IMR-90 (cell line): ENCODE measurements at regions not wholly inside any gene's neighbourhood (a gene's known extent, or its start where the extent isn't known, plus 50 kb on each side); places are given as distances from the start of the nearest gene placed in this dataset.

Experiments used
- ATAC-seq: fragments of 200-7000 bp; cut with Tn5 transposase; 2 replicates; pipeline ENCODE4 v1.9.1; 2020; ENCODE audit warnings: low read depth, mild to moderate bottlenecking, moderate library complexity
- BruUV-seq: library from RNA; stranded (reverse); fragments of 400-500 nt; replicated peaks from 2 replicates; lab custom pipeline; 2021; lab: Mats Ljungman, UMichigan
- CTCF ChIA-PET: fragments of 300-600 bp; formaldehyde crosslinking; extraction: SDS; loops from one replicate; lab custom pipeline; 2021; ENCODE audit warnings: antibody characterized with exemption; lab: Yijun Ruan, JAX
- POLR2A ChIA-PET: fragments of 300-600 bp; sonication (Branson Sonifier 250); formaldehyde crosslinking; loops from one replicate; lab custom pipeline; 2022; ENCODE audit warnings: antibody characterized with exemption; ENCODE audit not compliant: unreplicated experiment; lab: Charles Lee
- DNase-seq: peaks from one replicate; pipeline ENCODE4 v3.0.0; 2013
- H2AFZ ChIP-seq: replicated peaks from 2 replicates; pipeline ENCODE3; 2013; ENCODE audit warnings: low read length, mild to moderate bottlenecking; ENCODE audit not compliant: poor library complexity
- H2AK5ac ChIP-seq: 2 replicates; pipeline ENCODE4 v1.6.1; 2013; ENCODE audit warnings: low read depth, low read length, inconsistent platforms
- H2AK9ac ChIP-seq: replicated peaks from 2 replicates; pipeline ENCODE3; 2013; ENCODE audit warnings: mild to moderate bottlenecking, low read depth, low read length, moderate library complexity; ENCODE audit not compliant: poor library complexity
- H2BK120ac ChIP-seq: 2 replicates; pipeline ENCODE4 v1.6.1; 2013; ENCODE audit warnings: low read depth, low read length, inconsistent platforms
- H2BK15ac ChIP-seq: 3 replicates; pipeline ENCODE4 v1.6.1; 2013; ENCODE audit warnings: low read depth, low read length, inconsistent platforms
- H2BK20ac ChIP-seq: 2 replicates; pipeline ENCODE4 v1.6.1; 2013; ENCODE audit warnings: low read depth, mild to moderate bottlenecking, inconsistent platforms, low read length, moderate library complexity
- H2BK5ac ChIP-seq: 2 replicates; pipeline ENCODE4 v1.6.1; 2013; ENCODE audit warnings: mild to moderate bottlenecking, low read depth, low read length, inconsistent platforms; ENCODE audit not compliant: poor library complexity, severe bottlenecking
- H3K14ac ChIP-seq: replicated peaks from 2 replicates; pipeline ENCODE4 v1.6.1; 2013; ENCODE audit warnings: low read depth, low read length, inconsistent platforms
- H3K18ac ChIP-seq: 2 replicates; pipeline ENCODE4 v1.6.1; 2013; ENCODE audit warnings: low read depth, low read length, control low read depth
- H3K23ac ChIP-seq: 2 replicates; pipeline ENCODE4 v1.6.1; 2013; ENCODE audit warnings: low read depth, low read length, inconsistent platforms
- H3K27ac ChIP-seq: 2 replicates; pipeline ENCODE4 v1.5.1; 2013; ENCODE audit warnings: mild to moderate bottlenecking, control low read depth, low read length; ENCODE audit not compliant: insufficient read depth
- H3K27me3 ChIP-seq: 2 replicates; pipeline ENCODE4 v1.6.1; 2013; ENCODE audit warnings: low read length; ENCODE audit not compliant: control insufficient read depth, insufficient read depth
- H3K36me3 ChIP-seq: 2 replicates; pipeline ENCODE4 v1.6.1; 2013; ENCODE audit warnings: low read length, mixed read lengths; ENCODE audit not compliant: control insufficient read depth, insufficient read depth
- H3K4ac ChIP-seq: 2 replicates; pipeline ENCODE4 v1.6.1; 2013; ENCODE audit warnings: low read depth, low read length, inconsistent platforms
- H3K4me1 ChIP-seq: 2 replicates; pipeline ENCODE4 v1.6.1; 2013; ENCODE audit warnings: low read length, mixed read lengths; ENCODE audit not compliant: control insufficient read depth, insufficient read depth
- H3K4me2 ChIP-seq: 2 replicates; pipeline ENCODE4 v1.6.1; 2013; ENCODE audit warnings: low read depth, mild to moderate bottlenecking, control low read depth, low read length, moderate library complexity
- H3K4me3 ChIP-seq: 2 replicates; pipeline ENCODE4 v1.5.1; 2013; ENCODE audit warnings: low read depth, mild to moderate bottlenecking, control low read depth, low read length, moderate library complexity; ENCODE audit not compliant: insufficient read depth
- H3K56ac ChIP-seq: 2 replicates; pipeline ENCODE4 v1.6.1; 2013; ENCODE audit warnings: low read length, inconsistent platforms; ENCODE audit not compliant: insufficient read depth; ENCODE audit errors: extremely low read depth
- H3K79me1 ChIP-seq, 2 experiments: 2 replicates each; pipeline ENCODE4 v1.6.1; 2013; ENCODE audit warnings: low read length in 2 of 2, inconsistent platforms in 1 of 2, low read depth in 1 of 2
- H3K9ac ChIP-seq: 2 replicates; pipeline ENCODE4 v1.6.1; 2013; ENCODE audit warnings: low read depth, low read length, control low read depth
- H3K9me1 ChIP-seq: 2 replicates; pipeline ENCODE4 v1.6.1; 2013; ENCODE audit warnings: low read length, inconsistent platforms; ENCODE audit not compliant: insufficient read depth
- H3K9me3 ChIP-seq: 2 replicates; pipeline ENCODE4 v1.6.1; 2013; ENCODE audit warnings: low read length; ENCODE audit not compliant: control insufficient read depth, insufficient read depth
- H4K20me1 ChIP-seq: 2 replicates; pipeline ENCODE4 v1.6.1; 2013; ENCODE audit warnings: low read length, inconsistent platforms; ENCODE audit not compliant: insufficient read depth
- H4K5ac ChIP-seq: 2 replicates; pipeline ENCODE4 v1.6.1; 2013; ENCODE audit warnings: mild to moderate bottlenecking, low read depth, low read length, control low read depth
- H4K8ac ChIP-seq, 2 experiments: 2 replicates each; pipeline ENCODE4 v1.6.1; 2013; ENCODE audit warnings: low read depth in 2 of 2, low read length in 2 of 2, control low read depth in 1 of 2, inconsistent platforms in 1 of 2
- H4K91ac ChIP-seq: 2 replicates; pipeline ENCODE4 v1.6.1; 2013; ENCODE audit warnings: low read depth, low read length, inconsistent platforms; ENCODE audit not compliant: insufficient read depth
- BHLHE40 ChIP-seq: fragments of 150-350 bp; IDR thresholded peaks from 2 replicates; pipeline ENCODE4 v1.6.1; 2016; ENCODE audit warnings: mild to moderate bottlenecking, low read depth, low read length
- CHD1 ChIP-seq: IDR thresholded peaks from 2 replicates; pipeline ENCODE4 v1.6.1; 2012; ENCODE audit warnings: low read depth, low read length, improper control_type of control experiment
- ELK1 ChIP-seq: fragments of 150-350 bp; IDR thresholded peaks from 2 replicates; pipeline ENCODE4 v1.6.1; 2016; ENCODE audit warnings: low read depth, mild to moderate bottlenecking, low read length, moderate library complexity, borderline replicate concordance
- FOS ChIP-seq: fragments of 150-350 bp; IDR thresholded peaks from 2 replicates; pipeline ENCODE4 v1.6.1; 2016; ENCODE audit warnings: low read depth, low read length
- MAFK ChIP-seq: IDR thresholded peaks from 2 replicates; pipeline ENCODE4 v1.6.1; 2012; ENCODE audit warnings: low read depth, low read length, improper control_type of control experiment
- MAZ ChIP-seq: IDR thresholded peaks from 2 replicates; pipeline ENCODE4 v1.6.1; 2012; ENCODE audit warnings: low read depth, mild to moderate bottlenecking, low read length, improper control_type of control experiment, moderate library complexity, borderline replicate concordance
- MXI1 ChIP-seq: IDR thresholded peaks from 2 replicates; pipeline ENCODE4 v1.6.1; 2012; ENCODE audit warnings: low read depth, mild to moderate bottlenecking, low read length, moderate library complexity, borderline replicate concordance
- NFE2L2 ChIP-seq: fragments of 150-350 bp; IDR thresholded peaks from 2 replicates; pipeline ENCODE4 v1.6.1; 2016; ENCODE audit warnings: low read depth, mild to moderate bottlenecking, low read length
- POLR2A ChIP-seq: IDR thresholded peaks from 2 replicates; pipeline ENCODE4 v1.6.1; 2012; ENCODE audit warnings: mild to moderate bottlenecking, low read depth, low read length
- RAD21 ChIP-seq: IDR thresholded peaks from 2 replicates; pipeline ENCODE4 v1.6.1; 2012; ENCODE audit warnings: low read length, improper control_type of control experiment
- RCOR1 ChIP-seq: IDR thresholded peaks from 2 replicates; pipeline ENCODE4 v1.6.1; 2012; ENCODE audit warnings: mild to moderate bottlenecking, low read length, improper control_type of control experiment; ENCODE audit not compliant: insufficient replicate concordance
- RFX5 ChIP-seq: IDR thresholded peaks from 2 replicates; pipeline ENCODE4 v1.8.0; 2012; ENCODE audit warnings: low read depth, mild to moderate bottlenecking, low read length, moderate library complexity
- SMC3 ChIP-seq: fragments of 150-350 bp; IDR thresholded peaks from 2 replicates; pipeline ENCODE4 v1.6.1; 2016; ENCODE audit warnings: low read depth, mild to moderate bottlenecking, antibody characterized with exemption, low read length, moderate library complexity
- USF2 ChIP-seq: fragments of 150-350 bp; IDR thresholded peaks from 2 replicates; pipeline ENCODE4 v1.6.1; 2017; ENCODE audit warnings: mild to moderate bottlenecking, antibody characterized with exemption, low read length, low read depth
- WGBS, 2 experiments: methylation state at CpG; one replicate each; pipeline versions ENCODE4 v1.1.5 to v1.1.7; 2013; ENCODE audit warnings: missing lambda C conversion rate in 2 of 2; ENCODE audit not compliant: insufficient read length in 1 of 2; ENCODE audit errors: extremely low coverage in 2 of 2; 5-methylcytosine and 5-hydroxymethylcytosine counted together
- dilution Hi-C: fragments of 300-500 bp; cut with HindIII; formaldehyde crosslinking; loops from one replicate; pipeline ENCODE4 v1.14.3; 2018; ENCODE audit warnings: low sequenced_read_pairs; ENCODE audit not compliant: unreplicated experiment
- in situ Hi-C: fragments of 300-500 bp; cut with MboI; formaldehyde crosslinking; loops from 3 replicates; pipeline ENCODE4 v1.14.3; 2019; ENCODE audit warnings: low sequenced_read_pairs, inconsistent platforms, mixed read lengths
- intact Hi-C: fragments of 100-400 bp; cut with micrococcal nuclease; formaldehyde crosslinking; loops from 2 replicates; pipeline ENCODE4 v1.10.0; 2022

- Histone ChIP-seq H4K8ac (no peak overlapping the region), H3K36me3 (no peaks in the 10 kb centered on the region), H3K23ac (no peak overlapping the region), H2BK5ac (no peak overlapping the region), H2AFZ (peak overlapping the region; percentile 1), H3K27ac (no peak overlapping the region), H2BK15ac (no peak overlapping the region), H3K9ac (no peak overlapping the region), H3K14ac (no peak overlapping the region), H3K9me1 (0 out of 2 replicates have a peak, but pooled peaks cover 3% of the 10 kb centered on the region), H3K4me2 (no peak overlapping the region; the same call in 1 of the 2 replicates), H2BK120ac (no peak overlapping the region; the same call in 1 of the 2 replicates), H3K4me3 (no peak overlapping the region), H4K20me1 (no peaks in the 10 kb centered on the region), H4K91ac (no peak overlapping the region), H3K9me3 (no peaks in the 10 kb centered on the region; the same call in 1 of the 2 replicates), H3K4ac (no peak overlapping the region), H3K4me1 (peaks cover 5% of the 10 kb centered on the region), H2AK5ac (peak overlapping the region; percentile 35; the same call in 1 of the 2 replicates), H3K27me3 (0 out of 2 replicates have a peak, but pooled peaks cover 2% of the 10 kb centered on the region), H2BK20ac (no peak overlapping the region), H3K79me1 (no peaks in the 10 kb centered on the region), H3K56ac (no peak overlapping the region), H3K18ac (no peak overlapping the region), H2AK9ac (no peak overlapping the region), H4K5ac (no peak overlapping the region)
- in situ Hi-C loops, result no loop called here
- CTCF ChIA-PET, result interaction anchor here (0.6 to 0.7 kb wide), 3 partner anchors 9 to 25 kb away, joined by 3 to 5 read pairs (median 3); no protein-coding TSS in a partner anchor
- intact Hi-C loops, result no loop called here
- POLR2A ChIA-PET, result no interaction called here
- WGBS, 2 experiments, result 90% methylated on average over 2 of the region's 10 CpGs; no CpG with 5 or more reads in 1 of the 2 experiments
- ATAC-seq (peak; percentile 99), DNase-seq (peak; percentile 96)
- no TSS peak for BruUV-seq
- dilution Hi-C loops, result no loop called here
- TF ChIP-seq POLR2A, result no peak
- peak; percentile 40; the same call in 1 of the 2 replicates for TF ChIP-seq RAD21
- no peak for TF ChIP-seq ELK1
- TF ChIP-seq MAFK, result no peak
- TF ChIP-seq NFE2L2, result 0 out of 2 replicates have a peak, but pooled peaks have one; percentile 22
- TF ChIP-seq RCOR1, result no peak
- peak; percentile 94 for TF ChIP-seq FOS
- TF ChIP-seq SMC3, result peak; percentile 4; the same call in 1 of the 2 replicates
- 0 out of 2 replicates have a peak, but pooled peaks have one; percentile 25 for TF ChIP-seq BHLHE40
- no peak for TF ChIP-seq MAZ
- TF ChIP-seq USF2, result no peak
- no peak for TF ChIP-seq RFX5
- no peak for TF ChIP-seq CHD1
- no peak for TF ChIP-seq MXI1
Measured at GRCh38 chr6:14542670-14543366, 425.2 kb downstream of the CD83 start.
